ENCODE measurements at regions not wholly inside any gene's neighbourhood (a gene's known extent, or its start where the extent isn't known, plus 50 kb on each side); places are given as distances from the start of the nearest gene placed in this dataset.

DNA sequence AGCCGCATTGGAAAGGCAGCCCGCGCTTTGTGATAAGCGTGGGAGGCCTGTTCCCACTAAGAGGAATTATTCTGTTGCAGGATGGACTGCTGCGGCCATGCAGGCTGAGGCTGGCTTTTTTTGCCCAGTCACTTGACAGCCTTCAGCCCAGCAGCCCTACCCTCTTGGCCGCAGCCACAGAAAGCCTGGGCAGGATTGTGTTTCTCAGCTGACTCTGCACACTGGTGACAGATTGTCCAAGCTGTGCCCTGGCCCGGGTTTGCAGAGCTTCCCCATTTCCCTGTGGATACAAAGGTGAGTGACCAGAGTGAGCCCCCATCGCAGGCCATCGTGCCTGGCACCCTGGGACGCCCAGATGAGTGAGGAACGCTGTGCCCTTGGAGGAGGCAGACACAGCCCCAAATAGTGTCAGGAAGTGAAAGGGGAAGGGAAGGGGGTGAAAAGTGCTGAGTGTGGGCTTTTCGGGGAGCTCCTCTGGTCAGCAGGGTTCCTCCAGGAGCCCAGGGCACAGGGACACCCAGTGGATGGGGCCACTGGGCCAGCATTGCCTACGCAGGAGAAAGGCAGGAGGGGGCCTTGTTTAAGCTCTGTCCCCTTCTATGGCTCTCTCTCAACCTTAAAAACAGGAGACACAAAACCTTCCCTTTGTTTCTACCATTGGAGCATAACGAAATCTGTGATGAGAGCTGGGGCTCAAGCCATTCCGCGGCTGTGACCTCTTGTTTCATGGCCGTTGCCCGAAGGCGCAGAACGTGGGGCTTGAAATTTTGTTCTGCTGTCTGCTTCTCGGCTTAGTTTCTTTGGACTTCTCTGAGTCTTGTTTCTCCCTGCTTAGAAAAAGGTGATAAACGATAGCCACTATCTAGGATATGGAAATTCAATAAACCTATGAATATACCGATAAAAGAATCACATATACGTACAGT is 91.5 kb upstream of the MEF2A start:
- Mint-ChIP-seq H3K4me3 (no peak overlapping the region), H3K27ac (peak overlapping the region; percentile 39), H3K27me3 (ENCODE audit: insufficient read depth, low read depth) (no peaks in the 10 kb centered on the region), H3K9me3 (no peaks in the 10 kb centered on the region), H3K4me1 (peaks cover 13% of the 10 kb centered on the region), H3K36me3 (no peaks in the 10 kb centered on the region)
- Histone ChIP-seq H3K27me3 (no peaks in the 10 kb centered on the region), H3K4me2 (no peak overlapping the region), H3K79me2 (ENCODE audit: low read depth) (no peaks in the 10 kb centered on the region), H3K4me1 (peaks cover 15% of the 10 kb centered on the region), H3K4me3 (no peak overlapping the region), H4K20me1 (ENCODE audit: low read depth) (no peaks in the 10 kb centered on the region), H2AFZ (replicated peaks) (peak overlapping the region; percentile 76), H3K9ac (no peak overlapping the region), H3F3A (ENCODE audit: low read depth) (no peaks in the 10 kb centered on the region), H3K27ac (no peak overlapping the region), H3K9me3 (ENCODE audit: low read depth) (no peaks in the 10 kb centered on the region), H3K36me3 (no peaks in the 10 kb centered on the region)
- DNase-seq (ENCODE audit: low spot score), result no peak
- TF ChIP-seq, protein P1, sequence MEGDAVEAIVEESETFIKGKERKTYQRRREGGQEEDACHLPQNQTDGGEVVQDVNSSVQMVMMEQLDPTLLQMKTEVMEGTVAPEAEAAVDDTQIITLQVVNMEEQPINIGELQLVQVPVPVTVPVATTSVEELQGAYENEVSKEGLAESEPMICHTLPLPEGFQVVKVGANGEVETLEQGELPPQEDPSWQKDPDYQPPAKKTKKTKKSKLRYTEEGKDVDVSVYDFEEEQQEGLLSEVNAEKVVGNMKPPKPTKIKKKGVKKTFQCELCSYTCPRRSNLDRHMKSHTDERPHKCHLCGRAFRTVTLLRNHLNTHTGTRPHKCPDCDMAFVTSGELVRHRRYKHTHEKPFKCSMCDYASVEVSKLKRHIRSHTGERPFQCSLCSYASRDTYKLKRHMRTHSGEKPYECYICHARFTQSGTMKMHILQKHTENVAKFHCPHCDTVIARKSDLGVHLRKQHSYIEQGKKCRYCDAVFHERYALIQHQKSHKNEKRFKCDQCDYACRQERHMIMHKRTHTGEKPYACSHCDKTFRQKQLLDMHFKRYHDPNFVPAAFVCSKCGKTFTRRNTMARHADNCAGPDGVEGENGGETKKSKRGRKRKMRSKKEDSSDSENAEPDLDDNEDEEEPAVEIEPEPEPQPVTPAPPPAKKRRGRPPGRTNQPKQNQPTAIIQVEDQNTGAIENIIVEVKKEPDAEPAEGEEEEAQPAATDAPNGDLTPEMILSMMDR (IDR thresholded peaks at IDR 0.05), result no peak
- TF ChIP-seq EZH2 (IDR thresholded peaks at IDR 0.05) (no peak), EZH2phosphoT487 (IDR thresholded peaks at IDR 0.05) (no peak)

DNA sequence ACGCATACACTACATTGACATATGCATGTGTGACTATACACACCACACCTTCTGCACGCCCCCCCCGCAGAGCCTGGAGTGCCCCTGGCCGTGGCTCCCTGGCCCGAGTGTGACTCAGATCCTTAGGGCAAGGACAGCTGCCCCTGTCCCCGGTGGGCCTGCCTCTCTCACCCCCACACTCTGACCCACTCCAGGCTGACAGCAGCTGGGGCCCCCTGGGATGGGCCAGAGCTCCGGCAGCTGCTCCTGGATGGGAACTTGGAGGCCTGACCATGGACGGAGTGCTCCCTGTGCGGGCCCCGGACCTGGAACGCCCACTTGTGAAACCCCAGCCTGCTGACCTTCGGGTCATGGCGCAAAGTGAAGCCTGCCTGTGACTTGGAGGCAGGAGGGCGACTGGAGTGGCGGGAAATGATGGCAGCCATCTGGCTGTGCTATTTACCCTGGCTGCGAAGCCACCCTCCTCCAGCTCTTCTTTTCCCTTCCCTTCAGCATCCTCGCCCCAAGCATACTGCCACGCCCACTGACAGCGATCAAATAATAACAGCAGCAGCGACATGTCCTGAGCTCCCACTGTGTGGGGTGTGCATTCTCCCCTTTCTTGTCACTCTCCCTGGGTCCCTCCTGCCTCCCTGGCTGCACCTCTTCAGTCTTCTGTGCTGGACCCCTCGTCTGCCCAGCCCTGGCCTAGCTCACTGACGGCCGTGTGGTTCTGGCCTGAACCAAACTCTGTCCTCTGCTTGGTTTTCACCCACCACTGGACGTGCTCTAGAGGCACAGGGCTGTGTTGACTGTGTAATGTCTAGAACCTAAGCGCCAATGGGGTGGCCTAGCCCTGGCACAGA is 90.7 kb upstream of the MEF2A start:
- H3K4me3 ChIP-seq, result no peak overlapping the region
- H3F3A ChIP-seq (ENCODE audit: low read depth), result no peaks in the 10 kb centered on the region
- H3K9me3 Mint-ChIP-seq, result no peaks in the 10 kb centered on the region
- H4K20me1 ChIP-seq (ENCODE audit: low read depth), result no peaks in the 10 kb centered on the region
- H3K36me3 ChIP-seq, result no peaks in the 10 kb centered on the region
- no peaks in the 10 kb centered on the region for H3K27me3 Mint-ChIP-seq (ENCODE audit: insufficient read depth, low read depth)
- TF ChIP-seq EZH2phosphoT487 (IDR thresholded peaks at IDR 0.05) (no peak), EZH2 (IDR thresholded peaks at IDR 0.05) (no peak)
- TF ChIP-seq, protein P1 (IDR thresholded peaks at IDR 0.05), result no peak
- H2AFZ ChIP-seq (replicated peaks), result no peak overlapping the region
- H3K79me2 ChIP-seq (ENCODE audit: low read depth), result no peaks in the 10 kb centered on the region
- peaks cover 15% of the 10 kb centered on the region for H3K4me1 ChIP-seq
- no peak overlapping the region for H3K27ac ChIP-seq
- H3K36me3 Mint-ChIP-seq, result no peaks in the 10 kb centered on the region
- H3K4me3 Mint-ChIP-seq, result no peak overlapping the region
- no peaks in the 10 kb centered on the region for H3K27me3 ChIP-seq
- H3K9me3 ChIP-seq (ENCODE audit: low read depth), result no peaks in the 10 kb centered on the region
- H3K4me1 Mint-ChIP-seq, result peaks cover 13% of the 10 kb centered on the region
- no peak for DNase-seq (ENCODE audit: low spot score)
- H3K9ac ChIP-seq, result no peak overlapping the region
- no peak overlapping the region for H3K4me2 ChIP-seq
- H3K27ac Mint-ChIP-seq, result no peak overlapping the region

- H3K4me1 ChIP-seq, result peaks cover 15% of the 10 kb centered on the region
- peaks cover 13% of the 10 kb centered on the region for H3K4me1 Mint-ChIP-seq
- no peaks in the 10 kb centered on the region for H3K27me3 Mint-ChIP-seq (ENCODE audit: insufficient read depth, low read depth)
- no peaks in the 10 kb centered on the region for H3K9me3 Mint-ChIP-seq
- no peak overlapping the region for H3K4me2 ChIP-seq
- no peaks in the 10 kb centered on the region for H3K9me3 ChIP-seq (ENCODE audit: low read depth)
- H3K27ac Mint-ChIP-seq, result no peak overlapping the region
- H3K27ac ChIP-seq, result no peak overlapping the region
- H2AFZ ChIP-seq (replicated peaks), result peak overlapping the region; percentile 26
- no peaks in the 10 kb centered on the region for H3K27me3 ChIP-seq
- H3K36me3 ChIP-seq, result no peaks in the 10 kb centered on the region
- H4K20me1 ChIP-seq (ENCODE audit: low read depth), result no peaks in the 10 kb centered on the region
- H3K4me3 ChIP-seq, result no peak overlapping the region
- no peak overlapping the region for H3K4me3 Mint-ChIP-seq
- no peak overlapping the region for H3K9ac ChIP-seq
- no peak for DNase-seq (ENCODE audit: low spot score)
- no peaks in the 10 kb centered on the region for H3F3A ChIP-seq (ENCODE audit: low read depth)
- H3K79me2 ChIP-seq (ENCODE audit: low read depth), result no peaks in the 10 kb centered on the region
- H3K36me3 Mint-ChIP-seq, result no peaks in the 10 kb centered on the region
- TF ChIP-seq EZH2phosphoT487 (IDR thresholded peaks at IDR 0.05) (no peak), EZH2 (IDR thresholded peaks at IDR 0.05) (no peak)
- TF ChIP-seq, protein P1 (IDR thresholded peaks at IDR 0.05), result no peak
These were observed 89.9 kb upstream of the MEF2A start for GRCh38 chr15:99475754-99476412.

Measured in neural progenitor cell (in vitro differentiated cells).